Esophagus squamous epithelium (tissue), 4 donors: ENCODE measurements at regions not wholly inside any gene's neighbourhood (a gene's known extent, or its start where the extent isn't known, plus 50 kb on each side); places are given as distances from the start of the nearest gene placed in this dataset.

Source experiments
- POLR2A ChIP-seq, 4 donors: fragments of 450-650 bp; IDR thresholded peaks; one replicate each; pipeline ENCODE4 v1.6.1; 2017; ENCODE audit warnings: antibody characterized with exemption in 4 of 4, mild to moderate bottlenecking in 4 of 4, moderate library complexity in 3 of 4
- TF ChIP-seq, protein P1 (sequence below), 6 experiments: fragments of 450-650 bp in 4 of 6; fragments of 200-600 bp in 2 of 6; sonication (generic) in 2 of 6; IDR thresholded peaks; one replicate each; pipeline ENCODE4 v1.5.1; 2016 to 2019; ENCODE audit warnings: antibody characterized with exemption in 6 of 6, mild to moderate bottlenecking in 4 of 6, moderate library complexity in 4 of 6

DNA sequence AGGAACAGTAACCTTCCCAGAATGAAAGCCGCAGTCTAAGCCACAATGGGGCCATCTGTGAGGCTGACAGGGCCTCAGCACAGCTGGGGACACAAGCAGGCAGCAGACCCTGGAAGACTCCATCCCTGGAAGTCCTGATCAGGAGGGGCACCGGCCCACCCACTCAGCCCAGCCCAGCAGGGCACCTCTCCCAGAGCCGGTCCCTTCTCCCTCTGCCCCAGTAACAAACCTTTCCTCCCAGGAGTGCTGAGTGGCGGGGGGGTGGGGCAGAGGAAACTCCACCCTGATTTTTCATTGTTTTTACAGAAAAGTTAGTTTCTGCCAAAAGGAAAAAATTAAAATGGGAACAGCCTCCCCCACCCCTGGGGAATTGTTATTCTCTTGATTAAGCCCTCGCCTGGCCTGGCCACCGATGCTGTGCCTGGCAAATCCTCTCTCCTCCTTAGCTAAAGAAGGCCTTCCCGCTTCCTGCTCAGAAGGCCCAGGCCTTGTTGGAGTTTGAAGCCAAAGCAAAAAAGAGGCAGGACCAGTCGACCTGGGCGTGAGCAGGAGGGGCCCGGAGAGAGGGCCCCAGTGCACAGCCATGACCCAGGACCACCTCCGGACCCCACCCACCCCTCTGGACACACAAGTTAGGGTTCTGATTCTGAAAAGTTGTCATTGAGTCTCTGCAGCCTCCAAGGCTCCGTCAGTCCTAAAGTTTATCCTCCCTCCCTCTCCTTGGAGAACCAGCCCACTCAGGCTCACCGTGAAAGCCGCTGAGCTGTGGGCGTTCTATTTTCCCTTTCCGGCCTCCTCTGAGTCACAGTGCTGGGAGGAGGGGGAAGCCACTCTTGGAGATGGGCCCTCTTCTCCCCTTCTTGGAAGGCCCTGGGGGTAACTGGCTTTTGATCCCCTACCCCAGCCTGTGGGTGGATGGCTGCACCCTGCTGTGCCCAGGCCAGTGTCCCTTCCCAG is 128.4 kb upstream of the TNRC6C start:
- TF ChIP-seq, protein P1, sequence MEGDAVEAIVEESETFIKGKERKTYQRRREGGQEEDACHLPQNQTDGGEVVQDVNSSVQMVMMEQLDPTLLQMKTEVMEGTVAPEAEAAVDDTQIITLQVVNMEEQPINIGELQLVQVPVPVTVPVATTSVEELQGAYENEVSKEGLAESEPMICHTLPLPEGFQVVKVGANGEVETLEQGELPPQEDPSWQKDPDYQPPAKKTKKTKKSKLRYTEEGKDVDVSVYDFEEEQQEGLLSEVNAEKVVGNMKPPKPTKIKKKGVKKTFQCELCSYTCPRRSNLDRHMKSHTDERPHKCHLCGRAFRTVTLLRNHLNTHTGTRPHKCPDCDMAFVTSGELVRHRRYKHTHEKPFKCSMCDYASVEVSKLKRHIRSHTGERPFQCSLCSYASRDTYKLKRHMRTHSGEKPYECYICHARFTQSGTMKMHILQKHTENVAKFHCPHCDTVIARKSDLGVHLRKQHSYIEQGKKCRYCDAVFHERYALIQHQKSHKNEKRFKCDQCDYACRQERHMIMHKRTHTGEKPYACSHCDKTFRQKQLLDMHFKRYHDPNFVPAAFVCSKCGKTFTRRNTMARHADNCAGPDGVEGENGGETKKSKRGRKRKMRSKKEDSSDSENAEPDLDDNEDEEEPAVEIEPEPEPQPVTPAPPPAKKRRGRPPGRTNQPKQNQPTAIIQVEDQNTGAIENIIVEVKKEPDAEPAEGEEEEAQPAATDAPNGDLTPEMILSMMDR (IDR thresholded peaks at IDR 0.05): no peak
- TF ChIP-seq POLR2A (IDR thresholded peaks at IDR 0.05): no peak
